GM21526 (cell line): ENCODE measurements at regions not wholly inside any gene's neighbourhood (a gene's known extent, or its start where the extent isn't known, plus 50 kb on each side); places are given as distances from the start of the nearest gene placed in this dataset.

Experiments used
- ATAC-seq: cut with Tn5 transposase; IDR thresholded peaks from one replicate; pipeline ENCODE4 v1.9.1; 2021; ENCODE audit warnings: moderate library complexity; ENCODE audit not compliant: unreplicated experiment, low FRiP score

DNA sequence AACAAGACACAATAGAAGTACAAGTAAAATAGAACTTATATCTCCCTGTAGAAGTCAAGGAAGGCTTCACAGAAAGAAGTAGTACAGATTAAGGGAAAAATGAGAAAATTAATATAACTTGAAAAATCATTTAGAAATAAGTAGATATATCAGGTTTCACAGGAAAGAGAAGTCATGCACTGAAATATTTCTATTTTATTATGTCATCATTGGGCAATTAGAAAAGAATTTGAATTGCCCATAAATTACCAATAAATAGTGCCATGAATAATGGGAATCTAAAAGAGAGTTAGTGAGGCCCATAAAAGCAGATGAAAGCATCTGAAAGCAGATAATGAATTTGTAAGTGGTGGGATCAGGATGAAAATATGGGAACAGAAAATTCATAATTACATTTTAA is 1597.8 kb downstream of the PLA2G4A start:
- ATAC-seq, result no peak

DNA sequence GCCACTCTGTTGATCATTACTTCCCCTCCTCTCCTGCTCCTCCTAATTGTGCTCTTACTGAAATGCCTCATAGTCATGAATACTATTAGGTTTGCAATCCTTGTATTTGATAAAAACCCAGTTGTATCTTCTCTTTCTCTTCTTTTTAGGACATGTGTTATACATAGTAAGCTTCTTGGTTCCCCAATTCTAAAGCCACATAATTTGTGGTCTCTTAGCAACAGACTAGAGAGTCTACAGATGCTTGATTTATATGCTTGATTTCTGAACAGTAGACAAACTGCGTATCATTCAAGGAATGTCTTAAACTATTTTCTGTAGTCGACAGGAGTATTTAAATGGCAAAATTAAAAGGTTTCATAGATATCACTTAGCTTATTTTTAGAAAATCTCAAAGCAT is 1598.9 kb downstream of the PLA2G4A start:
- no peak for ATAC-seq

DNA sequence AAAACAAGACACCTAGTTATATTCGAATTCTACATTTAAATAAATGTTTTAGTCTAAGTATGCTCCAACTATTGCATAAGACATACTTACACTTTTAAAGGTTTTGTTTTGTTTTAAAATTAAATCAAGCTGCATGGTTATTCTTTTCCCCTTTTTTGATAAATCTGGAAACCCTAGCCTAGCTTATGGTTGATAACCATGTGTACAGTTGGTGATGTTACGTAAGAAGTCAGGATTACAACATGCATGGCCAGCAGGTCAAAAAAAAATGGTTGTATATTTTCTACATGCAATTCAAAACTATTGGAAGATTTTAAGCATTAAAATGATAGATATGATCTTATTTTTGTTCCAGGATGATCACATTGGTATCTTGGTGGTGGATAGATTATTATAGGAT is 1600.6 kb downstream of the PLA2G4A start:
- no peak for ATAC-seq

DNA sequence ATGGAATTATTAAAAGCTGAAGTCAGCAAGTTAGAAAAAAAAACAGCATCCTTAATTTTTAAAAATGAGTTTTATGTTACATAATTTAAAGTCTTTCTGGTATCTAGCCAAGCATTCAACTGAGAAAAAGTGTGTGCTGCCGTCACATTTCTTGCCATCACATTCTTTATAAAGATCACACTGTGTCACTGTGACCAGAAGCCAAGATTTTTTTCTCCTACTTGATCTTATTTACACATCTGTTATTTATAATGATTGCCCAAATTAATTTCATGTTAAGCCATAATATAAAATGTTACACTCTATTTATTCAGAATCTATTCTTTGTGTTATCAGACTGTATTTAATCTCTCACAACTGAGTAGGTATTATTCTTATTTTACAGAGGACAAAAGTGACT is 1603.7 kb downstream of the PLA2G4A start:
- ATAC-seq, result no peak

DNA sequence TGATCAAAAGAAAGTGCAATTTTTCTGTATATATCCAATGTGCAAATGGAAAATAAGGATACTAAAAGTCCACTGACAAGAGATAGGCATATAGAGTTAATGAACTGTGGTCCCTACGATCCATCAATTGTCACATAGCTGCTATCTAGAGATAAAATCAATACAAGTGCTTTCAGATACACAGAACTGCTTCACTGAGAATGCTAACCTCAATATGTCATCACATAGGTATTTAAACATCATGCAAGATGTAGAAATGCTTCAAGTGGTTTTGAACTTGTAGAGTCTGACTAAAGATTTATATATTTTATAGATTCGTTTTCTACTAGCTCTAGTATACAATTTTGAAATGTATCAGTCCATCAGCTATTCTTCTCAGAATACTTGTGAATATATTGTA is 1604.7 kb downstream of the PLA2G4A start:
- no peak for ATAC-seq

DNA sequence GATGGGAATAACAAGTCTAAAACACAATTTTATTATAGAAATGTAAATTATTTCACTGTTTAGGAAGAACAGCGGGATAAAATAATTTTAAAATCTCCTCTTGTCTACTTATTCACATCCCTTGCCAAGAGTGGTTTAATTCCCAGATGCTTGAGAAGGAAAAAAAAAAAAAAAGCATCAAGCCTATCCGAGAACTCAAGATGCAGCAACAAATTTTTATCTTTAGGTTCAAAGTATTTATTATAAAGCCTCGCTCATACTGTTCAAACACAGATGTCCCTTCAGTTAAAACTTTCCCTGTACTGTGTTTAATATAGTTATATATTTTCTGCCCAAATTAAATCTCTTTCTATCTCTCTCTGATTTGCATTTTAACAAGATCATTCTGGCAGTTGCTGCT is 1615.8 kb downstream of the PLA2G4A start:
- no peak for ATAC-seq

DNA sequence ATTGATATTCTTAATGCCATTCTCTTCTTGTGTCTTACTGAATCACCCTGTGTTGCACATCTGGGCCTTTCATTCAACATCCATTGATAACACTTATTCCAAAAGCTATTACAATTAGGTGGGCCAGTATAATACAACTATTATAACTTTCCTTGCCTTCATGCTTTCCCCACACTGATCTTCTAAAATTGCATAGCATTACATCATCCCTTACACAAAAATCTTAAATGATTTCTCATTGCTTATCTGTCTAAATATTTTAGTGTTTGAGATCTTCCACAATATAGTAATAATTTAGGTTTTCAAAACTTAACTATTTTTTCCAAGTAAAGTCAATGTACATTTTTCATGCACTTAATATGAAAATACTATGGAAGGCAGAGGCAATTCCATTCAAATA is 1634.1 kb downstream of the PLA2G4A start:
- no peak for ATAC-seq

DNA sequence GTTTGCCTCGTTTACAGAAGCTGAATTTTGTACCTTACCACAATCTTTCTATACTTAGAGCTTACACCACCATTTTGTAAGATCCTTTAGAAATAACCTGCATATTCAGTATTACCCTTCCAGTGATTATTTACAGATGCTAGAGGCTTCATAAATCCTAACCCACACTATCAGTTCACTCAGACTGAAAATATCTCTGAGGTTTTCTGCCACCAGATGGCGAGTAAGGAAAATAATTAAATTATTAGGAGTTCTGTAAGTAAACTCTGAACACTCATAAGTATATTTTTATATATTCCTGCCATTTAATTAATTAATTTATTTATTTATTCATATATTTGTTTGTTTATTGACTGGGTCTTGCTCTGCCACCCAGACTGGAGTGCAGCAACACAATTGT is 1635.2 kb downstream of the PLA2G4A start:
- no peak for ATAC-seq

DNA sequence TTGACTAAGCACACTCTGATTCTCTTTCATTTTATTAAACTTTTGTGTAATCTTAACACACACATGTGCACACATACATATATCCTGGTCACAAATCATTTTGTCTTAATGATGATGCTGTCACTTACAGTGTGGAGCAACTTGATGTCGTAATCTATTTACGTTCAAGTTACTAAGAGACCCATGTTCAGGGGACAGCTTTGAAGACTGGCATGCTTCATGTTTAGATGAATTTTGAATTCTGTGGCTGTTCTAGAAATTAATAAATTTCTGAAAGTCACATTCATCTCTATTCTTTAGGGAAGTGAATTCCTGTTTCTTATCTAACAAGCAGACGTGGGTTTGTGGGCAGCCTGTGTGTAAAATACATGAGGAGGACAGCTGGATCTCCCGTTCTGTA is 1637.8 kb downstream of the PLA2G4A start:
- ATAC-seq, result no peak

DNA sequence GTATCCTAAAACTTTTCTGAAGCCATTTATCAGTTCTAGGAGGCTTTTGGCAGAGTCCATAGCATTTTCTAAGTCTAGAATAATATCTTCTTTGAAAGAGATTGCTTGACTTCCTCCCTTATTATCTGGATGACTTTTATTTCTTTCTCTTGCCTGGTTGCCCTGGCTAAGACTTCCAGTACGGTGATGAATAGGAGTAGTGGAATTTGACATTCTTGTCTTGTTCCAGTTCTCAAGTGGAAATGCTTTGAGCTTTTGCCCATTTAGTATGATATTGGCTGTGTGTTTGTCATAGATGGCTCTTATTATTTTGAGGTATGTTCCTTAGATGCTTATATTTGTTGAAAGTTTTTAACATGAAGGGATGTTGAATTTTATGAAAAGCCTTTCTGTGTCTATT is 1647.9 kb downstream of the PLA2G4A start:
- no peak for ATAC-seq

DNA sequence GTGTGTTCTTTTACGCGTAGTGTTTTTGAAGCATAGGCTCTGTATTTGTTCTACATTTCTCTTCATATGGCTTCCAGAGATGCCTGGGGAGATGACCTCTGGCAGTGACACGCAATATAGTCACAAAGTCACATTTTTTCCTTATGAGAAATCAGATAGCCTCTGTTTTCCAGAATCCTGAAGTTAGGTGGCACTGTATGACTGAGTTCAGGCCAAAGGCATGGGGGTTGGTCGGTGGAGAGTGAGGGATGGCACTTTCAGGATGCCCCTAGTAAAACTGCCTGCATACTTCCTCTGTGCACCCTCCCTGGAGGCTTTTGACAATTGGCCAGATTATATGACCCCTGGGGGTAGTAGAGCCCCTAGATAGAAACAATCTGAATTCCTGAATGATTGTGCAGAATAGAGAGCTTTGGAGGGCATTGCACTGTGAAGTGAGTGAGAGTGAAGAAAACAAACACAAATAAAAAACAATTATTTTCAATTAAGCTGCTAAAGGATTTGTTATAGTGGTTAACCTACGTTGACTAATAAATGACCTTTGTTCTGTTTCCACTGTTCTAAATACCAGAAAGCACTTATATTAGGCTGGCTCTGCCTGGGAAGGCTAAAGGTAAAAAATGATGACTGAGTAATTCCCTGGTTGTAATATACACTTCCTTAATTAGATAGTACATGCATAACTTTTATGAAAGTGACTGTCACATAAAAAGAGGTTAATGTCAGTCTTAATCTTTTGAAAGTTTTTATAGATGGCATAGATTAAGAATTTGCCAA is 1660.8 kb downstream of the PLA2G4A start:
- no peak for ATAC-seq

DNA sequence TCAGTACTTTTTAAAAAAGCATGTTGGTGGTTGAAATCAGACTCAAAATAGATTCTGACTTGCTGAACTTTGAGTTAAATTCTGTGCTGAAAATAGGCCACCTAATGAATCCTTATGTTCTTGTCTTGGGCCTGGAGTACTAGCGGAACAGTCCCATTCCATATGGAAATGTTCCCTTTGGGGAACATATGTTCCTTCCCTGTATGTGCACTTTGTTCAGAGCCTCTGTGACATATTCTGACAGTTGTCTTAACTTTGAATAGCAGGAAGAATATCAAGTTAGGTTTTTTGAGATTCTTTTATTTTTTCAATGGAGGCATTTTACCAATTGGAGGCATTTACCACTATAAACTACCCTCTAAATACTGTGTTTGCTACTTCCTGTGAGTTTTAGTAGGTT is 1667.8 kb downstream of the PLA2G4A start:
- no peak for ATAC-seq

DNA sequence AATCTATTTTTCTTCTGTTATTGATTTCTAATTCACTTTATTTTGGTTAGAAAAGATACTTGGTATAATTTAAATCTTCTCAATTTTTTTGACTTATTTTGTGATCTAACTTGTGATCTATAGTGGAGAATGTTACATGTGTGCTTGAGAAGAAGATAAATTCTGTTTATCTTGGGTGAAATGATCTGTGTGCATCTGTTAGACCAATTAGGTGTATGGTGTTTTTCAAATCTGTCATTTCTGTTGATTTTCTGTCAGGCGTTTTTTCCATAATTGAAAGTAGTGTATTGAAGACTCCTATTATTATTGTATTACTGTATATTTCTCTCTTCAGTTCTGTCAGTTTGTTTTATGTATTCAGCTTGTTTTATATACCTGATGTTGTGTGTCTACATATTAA is 1668.3 kb downstream of the PLA2G4A start:
- no peak for ATAC-seq

DNA sequence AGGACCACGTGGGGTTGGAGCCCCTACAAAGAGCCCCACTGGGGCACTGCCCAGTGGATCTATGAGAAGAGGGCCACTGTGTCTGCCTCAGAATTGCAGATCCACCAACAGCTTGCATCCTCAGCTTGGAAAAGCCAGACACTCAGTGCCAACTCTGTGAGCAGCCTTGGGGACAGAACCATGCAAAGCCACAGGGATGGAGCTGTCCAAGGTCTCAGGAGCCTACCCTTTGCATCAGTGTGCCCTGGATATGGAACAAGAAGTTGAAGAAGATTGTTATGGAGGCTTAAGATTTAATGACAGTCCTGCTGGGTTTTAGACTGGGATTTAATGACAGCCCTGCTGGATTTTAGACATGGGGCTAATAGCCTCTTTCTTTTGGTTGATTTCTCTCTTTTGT is 1670.9 kb downstream of the PLA2G4A start:
- no peak for ATAC-seq

DNA sequence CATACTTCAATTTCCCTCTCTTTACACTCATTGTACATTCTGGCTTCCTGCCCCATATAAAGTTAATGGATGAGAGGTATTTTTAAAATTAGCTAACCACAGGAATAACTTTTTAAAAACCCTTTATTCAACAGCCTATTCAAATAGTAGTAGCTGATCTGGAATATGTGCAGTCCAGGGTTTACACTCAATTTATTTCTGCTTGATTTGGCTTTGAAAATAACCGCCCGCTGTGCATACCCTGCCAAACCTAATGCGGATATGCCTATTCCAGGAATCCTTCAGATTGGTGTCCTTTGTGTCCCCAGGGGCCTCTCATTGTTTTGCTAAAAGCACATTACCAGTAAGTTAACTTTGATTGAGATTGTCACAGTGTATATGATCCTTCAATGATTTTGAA is 1686.2 kb downstream of the PLA2G4A start:
- ATAC-seq, result no peak

DNA sequence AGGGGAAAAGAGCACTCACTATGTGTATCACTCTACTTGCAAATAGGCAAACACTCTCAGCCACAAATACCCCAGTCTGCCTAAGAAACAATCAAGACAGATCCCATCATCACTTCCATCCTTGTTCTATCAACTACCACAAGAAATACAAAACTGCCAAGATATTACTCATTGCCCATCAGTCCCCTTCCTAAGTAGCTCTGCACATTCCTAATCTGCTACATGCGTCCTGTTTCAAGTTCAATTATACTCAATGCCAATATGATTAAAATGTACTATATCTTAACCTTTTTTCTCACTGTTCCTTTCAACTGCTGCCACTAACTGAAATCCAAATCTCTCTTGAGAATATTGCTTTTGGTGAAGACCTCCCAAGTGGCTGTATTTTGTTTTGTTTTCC is 1688.4 kb downstream of the PLA2G4A start:
- ATAC-seq, result no peak

DNA sequence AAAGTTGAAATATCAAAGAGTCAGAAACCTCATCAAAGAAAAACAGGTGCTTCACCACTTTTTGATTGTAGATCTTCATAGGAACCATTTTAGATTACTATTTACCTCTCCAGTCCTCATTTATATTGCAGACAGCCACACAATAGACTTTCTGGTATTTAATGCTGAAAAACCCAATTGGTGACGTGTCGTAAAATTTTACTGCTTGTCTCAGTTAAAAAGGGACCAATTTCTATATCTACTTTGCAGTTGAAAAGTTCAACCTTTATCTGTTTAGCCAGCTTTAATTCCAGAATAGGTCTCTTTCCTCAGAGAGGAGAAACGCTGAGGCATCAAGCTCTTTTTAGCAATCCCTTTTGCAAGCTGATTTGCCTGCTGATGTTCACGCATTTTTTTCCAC is 1722.4 kb downstream of the PLA2G4A start:
- ATAC-seq, result no peak

DNA sequence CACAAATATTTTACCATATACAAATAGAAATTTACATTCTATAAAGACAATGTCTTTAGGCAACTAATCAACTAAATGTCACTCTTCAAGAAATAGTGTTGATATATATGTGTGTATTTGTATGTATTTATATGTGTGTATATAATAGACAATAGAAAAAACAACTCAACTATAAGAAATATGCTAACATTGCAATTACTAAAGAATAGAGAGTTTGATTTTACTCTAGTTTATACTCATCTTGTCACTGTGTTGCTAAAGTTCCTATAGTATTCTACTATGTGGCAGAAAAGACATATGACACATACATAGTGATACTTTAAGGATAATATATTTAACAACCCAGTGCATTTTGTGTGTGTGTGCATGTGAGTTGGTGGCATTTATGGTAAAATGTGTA is 1728.3 kb downstream of the PLA2G4A start:
- ATAC-seq, result no peak

DNA sequence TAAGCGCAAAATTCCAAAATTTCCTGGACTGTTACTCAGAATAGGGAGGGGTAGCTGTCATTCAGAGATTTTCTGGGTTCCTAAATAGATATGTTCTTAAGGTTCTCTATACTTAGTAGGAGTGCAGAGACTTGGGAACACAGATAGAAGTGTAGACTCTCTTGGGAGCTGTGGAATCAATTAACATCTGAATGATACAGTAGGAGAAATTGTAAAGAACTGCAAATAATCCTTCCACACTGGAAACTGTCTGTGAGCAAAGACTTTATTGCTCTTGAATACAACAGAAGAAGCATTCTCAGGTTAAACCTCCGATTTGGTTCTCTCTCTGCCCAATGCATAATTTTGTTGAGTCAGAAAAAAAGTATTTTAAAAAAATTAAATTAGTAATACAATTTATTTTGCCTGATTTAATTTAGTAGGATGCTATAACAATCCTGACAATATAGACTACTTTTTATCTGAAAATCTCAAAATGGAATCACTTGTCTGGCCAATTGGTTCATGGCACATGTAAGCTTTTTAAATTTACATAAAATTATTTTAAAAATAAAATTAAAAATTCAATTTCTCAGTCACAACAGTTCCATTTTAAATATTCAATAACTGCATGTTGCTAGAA is 1754.3 kb downstream of the PLA2G4A start:
- ATAC-seq, result no peak

DNA sequence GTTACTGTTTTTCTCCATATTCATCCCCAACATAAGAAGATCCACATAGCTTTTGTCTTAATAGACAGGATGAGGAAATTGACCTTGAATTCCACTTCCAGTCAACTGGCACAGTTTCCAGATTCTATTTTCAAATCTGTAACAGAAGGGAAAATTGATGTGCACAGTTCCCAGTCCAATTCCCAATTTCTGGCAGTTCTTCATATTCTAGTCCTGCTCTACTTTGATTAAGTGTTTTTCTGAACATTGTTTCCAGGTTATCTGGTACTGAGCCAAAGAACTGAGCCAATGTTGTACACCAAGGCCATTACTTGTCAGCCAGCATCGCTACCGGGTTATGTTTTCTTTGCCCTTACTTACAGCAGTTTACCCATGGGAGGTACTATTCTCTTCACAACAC is 1755.4 kb downstream of the PLA2G4A start:
- ATAC-seq, result no peak

DNA sequence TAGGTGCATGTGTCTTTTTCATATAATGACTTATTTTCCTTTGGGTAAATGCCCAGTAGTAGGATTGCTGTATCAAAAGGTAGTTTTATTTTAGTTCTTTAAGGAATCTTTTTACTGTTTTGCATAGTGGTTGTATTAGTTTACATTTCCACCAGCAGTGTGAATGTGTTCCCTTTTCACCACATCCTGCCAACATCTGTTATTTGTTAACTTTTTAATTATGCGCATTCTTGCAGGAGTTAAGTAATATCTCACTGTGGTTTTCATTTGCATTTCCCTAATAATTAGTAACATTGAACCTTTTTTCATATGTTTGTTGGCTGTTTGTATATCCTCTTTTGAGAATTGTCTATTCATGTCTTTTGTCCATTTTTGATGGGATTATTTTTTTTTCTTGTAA is 1761.9 kb downstream of the PLA2G4A start:
- no peak for ATAC-seq

DNA sequence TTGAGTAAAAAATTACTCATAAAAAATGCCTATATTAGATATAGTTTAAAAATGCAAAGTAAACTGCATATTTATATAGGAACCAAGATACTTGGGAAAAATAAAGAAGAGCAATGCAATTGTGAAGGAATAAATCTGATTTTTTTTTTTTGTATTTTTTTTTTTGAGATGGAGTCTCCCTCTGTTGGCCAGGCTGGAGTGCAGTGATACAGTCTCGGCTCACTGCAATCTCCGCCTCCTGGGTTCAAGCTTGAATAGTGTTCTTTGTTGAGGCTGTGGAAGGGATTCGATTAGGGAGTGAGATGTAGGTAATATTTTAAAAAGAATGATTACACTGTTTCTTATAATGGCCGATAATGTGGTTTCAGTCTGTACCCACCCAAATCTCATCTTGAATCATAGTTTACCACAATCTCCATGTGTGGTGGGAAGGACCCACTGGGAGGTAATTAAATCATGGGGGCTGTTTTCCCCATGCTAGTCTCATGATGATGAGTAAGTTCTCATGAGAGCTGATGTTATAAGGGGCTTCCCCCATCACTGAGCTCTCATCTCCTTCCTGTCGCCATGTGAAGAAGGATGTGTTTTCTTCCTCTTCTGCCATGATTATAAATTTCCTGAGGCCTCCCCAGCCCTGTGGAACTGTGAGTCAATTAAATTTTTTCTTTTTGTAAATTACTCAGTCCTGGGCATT is 1765.9 kb downstream of the PLA2G4A start:
- ATAC-seq, result no peak
